SU-DHL-6 (cell line): ENCODE measurements at regions not wholly inside any gene's neighbourhood (a gene's known extent, or its start where the extent isn't known, plus 50 kb on each side); places are given as distances from the start of the nearest gene placed in this dataset.

Source experiments
- H2AFZ ChIP-seq: fragments of 200-600 bp; sonication (generic); 2 replicates; pipeline ENCODE4 v1.6.1; 2014; ENCODE audit warnings: low read depth, mild to moderate bottlenecking, moderate library complexity, mixed read lengths, antibody characterized with exemption, low read length; ENCODE audit not compliant: severe bottlenecking
- H3F3A ChIP-seq: fragments of 200-600 bp; shearing (Covaris generic); 2 replicates; pipeline ENCODE4 v1.6.0; 2016; ENCODE audit warnings: antibody characterized with exemption, mild to moderate bottlenecking; ENCODE audit not compliant: insufficient read depth
- H3K27ac ChIP-seq: fragments of 200-600 bp; sonication (generic); 2 replicates; pipeline ENCODE4 v1.5.1; 2016; ENCODE audit warnings: low read depth, mild to moderate bottlenecking, low read length, moderate library complexity, mixed read lengths
- H3K27me3 ChIP-seq: fragments of 200-600 bp; sonication (generic), shearing (Covaris generic); 2 replicates; pipeline ENCODE4 v1.6.0; 2014; ENCODE audit warnings: mild to moderate bottlenecking, low read length
- H3K36me3 ChIP-seq: fragments of 200-600 bp; sonication (generic); 2 replicates; pipeline ENCODE4 v1.6.1; 2014; ENCODE audit warnings: mild to moderate bottlenecking, low read length, mixed read lengths
- H3K4me2 ChIP-seq: fragments of 300-600, 200-600 bp; shearing (Covaris generic), sonication (generic); 2 replicates; pipeline ENCODE4 v1.6.0; 2014; ENCODE audit warnings: low read length, low read depth, mild to moderate bottlenecking; ENCODE audit not compliant: poor library complexity, severe bottlenecking
- H3K4me3 ChIP-seq: fragments of 200-600 bp; sonication (generic); 2 replicates; pipeline ENCODE4 v1.5.1; 2014; ENCODE audit warnings: antibody characterized with exemption, low read length, mild to moderate bottlenecking, mixed read lengths; ENCODE audit not compliant: insufficient read depth, poor library complexity, severe bottlenecking
- H3K79me2 ChIP-seq: fragments of 200-600 bp; sonication (generic); 2 replicates; pipeline ENCODE4 v1.6.1; 2014; ENCODE audit warnings: mild to moderate bottlenecking, low read length, moderate library complexity; ENCODE audit not compliant: insufficient read depth
- H3K9ac ChIP-seq: fragments of 200-600 bp; sonication (generic); 2 replicates; pipeline ENCODE4 v1.7.0; 2014; ENCODE audit warnings: mild to moderate bottlenecking, low read length
- H3K9me2 ChIP-seq: fragments of 200-600 bp; sonication (generic); replicated peaks from 2 replicates; pipeline ENCODE4 v1.6.1; 2014; ENCODE audit warnings: low read length; ENCODE audit not compliant: insufficient read depth
- H3K9me3 ChIP-seq: fragments of 200-600 bp; sonication (generic); 2 replicates; pipeline ENCODE4 v1.6.1; 2014; ENCODE audit warnings: low read length, mixed read lengths; ENCODE audit not compliant: insufficient read depth
- H4K20me1 ChIP-seq: fragments of 200-600 bp; sonication (generic); 2 replicates; pipeline ENCODE4 v1.6.1; 2014; ENCODE audit warnings: low read depth, mild to moderate bottlenecking, antibody characterized with exemption, low read length, moderate library complexity, mixed read lengths
- CTCF ChIP-seq: fragments of 200-600 bp; sonication (generic); IDR thresholded peaks from one replicate; pipeline ENCODE4 v1.5.1; 2017; ENCODE audit warnings: antibody characterized with exemption, mild to moderate bottlenecking, low read length, moderate library complexity; ENCODE audit not compliant: insufficient read depth, poor library complexity, severe bottlenecking
- EZH2phosphoT487 ChIP-seq: fragments of 200-600 bp; sonication (generic), shearing (Covaris generic); conservative IDR thresholded peaks from 2 replicates; pipeline ENCODE4 v1.6.1; 2018; ENCODE audit warnings: mild to moderate bottlenecking, antibody characterized with exemption, low read length, moderate library complexity, mixed read lengths

DNA sequence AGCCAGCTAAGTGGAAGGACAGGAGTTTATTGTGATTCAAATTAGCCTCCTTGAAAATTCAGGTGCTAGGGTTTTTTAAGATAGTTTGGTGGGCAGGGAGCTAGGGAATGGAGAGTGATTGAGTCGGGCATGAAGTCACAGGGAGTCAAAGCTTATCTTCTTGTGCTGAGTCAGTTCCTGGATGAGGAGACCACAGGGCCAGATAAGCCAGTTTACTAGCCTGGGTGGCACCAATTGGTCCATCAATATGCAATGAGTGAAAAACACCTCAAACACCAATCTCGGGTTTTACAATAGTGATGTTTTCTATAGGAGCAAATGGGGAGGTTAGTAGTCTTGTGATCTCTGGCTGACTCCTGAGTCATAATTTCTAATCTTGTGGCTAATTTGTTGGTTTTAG, 165.1 kb downstream of the ABCC12 start:
- Histone ChIP-seq H3K36me3 (no peaks in the 10 kb centered on the region), H3K4me3 (no peak overlapping the region), H3K9me3 (0 out of 2 replicates have a peak, but pooled peaks cover 6% of the 10 kb centered on the region), H3K27ac (no peak overlapping the region), H3K79me2 (no peaks in the 10 kb centered on the region), H3K9ac (no peak overlapping the region), H4K20me1 (no peaks in the 10 kb centered on the region), H3K27me3 (0 out of 2 replicates have a peak, but pooled peaks cover 3% of the 10 kb centered on the region), H3F3A (no peaks in the 10 kb centered on the region), H2AFZ (no peak overlapping the region), H3K4me2 (no peak overlapping the region), H3K9me2 (no peaks in the 10 kb centered on the region)
- no peak for TF ChIP-seq CTCF
- TF ChIP-seq EZH2phosphoT487: no peak

DNA sequence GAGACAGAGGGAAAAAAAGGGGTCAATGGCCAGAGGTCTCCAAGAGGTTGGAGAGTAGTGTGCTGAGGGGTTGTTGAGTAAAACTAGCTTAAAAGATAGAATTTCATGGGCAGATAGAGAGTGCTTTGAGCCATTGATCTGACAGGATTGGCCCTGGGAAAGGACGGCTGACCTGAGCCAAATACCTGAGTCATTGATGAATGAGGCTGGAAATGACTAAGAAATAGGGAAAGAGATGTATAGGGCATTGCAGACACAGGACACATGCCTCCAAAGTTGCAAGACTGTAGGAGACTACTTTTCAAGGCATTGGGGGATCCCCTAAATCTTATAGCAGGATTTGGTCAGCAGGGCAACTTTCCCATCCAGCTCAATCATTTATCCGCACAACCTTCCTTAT, 168.7 kb downstream of the ABCC12 start:
- H3K79me2 ChIP-seq: no peaks in the 10 kb centered on the region
- H3K27ac ChIP-seq: no peak overlapping the region
- H4K20me1 ChIP-seq: no peaks in the 10 kb centered on the region
- no peak overlapping the region for H2AFZ ChIP-seq
- H3K4me3 ChIP-seq: no peak overlapping the region
- 0 out of 2 replicates have a peak, but pooled peaks cover 6% of the 10 kb centered on the region for H3K9me3 ChIP-seq
- H3K27me3 ChIP-seq: no peaks in the 10 kb centered on the region
- no peak for TF ChIP-seq EZH2phosphoT487
- no peak for TF ChIP-seq CTCF
- no peaks in the 10 kb centered on the region for H3K9me2 ChIP-seq
- H3K4me2 ChIP-seq: no peak overlapping the region
- no peaks in the 10 kb centered on the region for H3F3A ChIP-seq
- no peak overlapping the region for H3K9ac ChIP-seq
- H3K36me3 ChIP-seq: no peaks in the 10 kb centered on the region

- Histone ChIP-seq H3K4me2 (no peak overlapping the region), H3K36me3 (no peaks in the 10 kb centered on the region), H3K4me3 (no peak overlapping the region), H3K9me3 (0 out of 2 replicates have a peak, but pooled peaks cover 6% of the 10 kb centered on the region), H2AFZ (no peak overlapping the region), H3K27ac (no peak overlapping the region), H3K9ac (no peak overlapping the region), H3K27me3 (no peaks in the 10 kb centered on the region), H3K79me2 (no peaks in the 10 kb centered on the region), H3F3A (no peaks in the 10 kb centered on the region), H3K9me2 (no peaks in the 10 kb centered on the region), H4K20me1 (no peaks in the 10 kb centered on the region)
- no peak for TF ChIP-seq CTCF
- no peak for TF ChIP-seq EZH2phosphoT487
Observed at GRCh38 chr16:47986031-47986430, 169.8 kb downstream of the ABCC12 start.

DNA sequence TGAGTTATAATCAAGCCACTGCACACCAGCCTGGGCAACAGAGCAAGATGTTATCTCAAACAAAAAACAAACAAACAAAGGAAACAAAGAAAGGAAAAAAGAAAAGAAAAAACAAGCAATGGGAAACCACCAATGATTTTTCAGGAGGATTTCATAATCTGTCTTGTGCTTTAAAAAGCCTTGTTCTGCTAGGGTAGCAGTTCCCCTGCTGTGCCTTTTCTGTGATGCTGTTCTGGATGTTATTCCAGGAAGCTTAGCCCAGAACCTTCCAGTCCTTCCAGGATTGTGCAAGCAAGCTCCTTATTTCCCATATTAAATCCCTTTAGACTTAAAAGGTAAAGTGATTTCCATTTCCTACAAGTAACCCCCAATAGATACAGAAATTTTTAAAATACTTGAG, 171.1 kb downstream of the ABCC12 start:
- no peak overlapping the region for H3K4me2 ChIP-seq
- TF ChIP-seq EZH2phosphoT487 (no peak), CTCF (no peak)
- no peaks in the 10 kb centered on the region for H3F3A ChIP-seq
- no peak overlapping the region for H2AFZ ChIP-seq
- H3K27ac ChIP-seq: no peak overlapping the region
- no peaks in the 10 kb centered on the region for H3K79me2 ChIP-seq
- H3K4me3 ChIP-seq: no peak overlapping the region
- no peak overlapping the region for H3K9ac ChIP-seq
- H3K27me3 ChIP-seq: no peaks in the 10 kb centered on the region
- H4K20me1 ChIP-seq: no peaks in the 10 kb centered on the region
- no peaks in the 10 kb centered on the region for H3K9me2 ChIP-seq
- H3K36me3 ChIP-seq: no peaks in the 10 kb centered on the region
- H3K9me3 ChIP-seq: no peaks in the 10 kb centered on the region
